ENCODE measurements at regions not wholly inside any gene's neighbourhood (a gene's known extent, or its start where the extent isn't known, plus 50 kb on each side); places are given as distances from the start of the nearest gene placed in this dataset.

- Histone ChIP-seq H3K36me3 (no peaks in the 10 kb centered on the region), H3K27me3 (no peaks in the 10 kb centered on the region), H3K4me3 (ENCODE audit: low read depth in 1 of 2, low read length in 1 of 2) (no peak overlapping the region), H3K4me1 (ENCODE audit: control insufficient read depth in 1 of 2, insufficient read depth in 1 of 2, low read depth in 1 of 2, low read length in 1 of 2) (no peaks in the 10 kb centered on the region), H3K27ac (no peak overlapping the region), H3K9me3 (no peaks in the 10 kb centered on the region)
- TF ChIP-seq CTCF (IDR thresholded peaks at IDR 0.05), result no peak
Measured at GRCh38 chr6:74073999-74074398, 378.0 kb downstream of the CD109 start.

GRCh38 chr6:74073429-74073828, 377.4 kb downstream of the CD109 start:
- Histone ChIP-seq H3K9me3 (no peaks in the 10 kb centered on the region), H3K4me1 (ENCODE audit: control insufficient read depth in 1 of 2, insufficient read depth in 1 of 2, low read depth in 1 of 2, low read length in 1 of 2) (no peaks in the 10 kb centered on the region), H3K4me3 (ENCODE audit: low read depth in 1 of 2, low read length in 1 of 2) (no peak overlapping the region), H3K36me3 (no peaks in the 10 kb centered on the region), H3K27ac (no peak overlapping the region), H3K27me3 (no peaks in the 10 kb centered on the region)
- TF ChIP-seq CTCF (IDR thresholded peaks at IDR 0.05), result no peak

GRCh38 chr6:74071214-74071613, 375.2 kb downstream of the CD109 start:
- H3K4me3 ChIP-seq (ENCODE audit: low read depth in 1 of 2, low read length in 1 of 2), result no peak overlapping the region
- TF ChIP-seq CTCF (IDR thresholded peaks at IDR 0.05), result no peak
- H3K27me3 ChIP-seq, result peaks cover 8% of the 10 kb centered on the region
- H3K36me3 ChIP-seq, result no peaks in the 10 kb centered on the region
- H3K4me1 ChIP-seq (ENCODE audit: control insufficient read depth in 1 of 2, insufficient read depth in 1 of 2, low read depth in 1 of 2, low read length in 1 of 2), result no peaks in the 10 kb centered on the region
- H3K9me3 ChIP-seq, result no peaks in the 10 kb centered on the region
- H3K27ac ChIP-seq, result no peak overlapping the region

- no peak for TF ChIP-seq CTCF (IDR thresholded peaks at IDR 0.05)
- Histone ChIP-seq H3K9me3 (no peaks in the 10 kb centered on the region), H3K27ac (no peak overlapping the region), H3K4me1 (ENCODE audit: control insufficient read depth in 1 of 2, insufficient read depth in 1 of 2, low read depth in 1 of 2, low read length in 1 of 2) (no peaks in the 10 kb centered on the region), H3K27me3 (peaks cover 12% of the 10 kb centered on the region), H3K36me3 (no peaks in the 10 kb centered on the region), H3K4me3 (ENCODE audit: low read depth in 1 of 2, low read length in 1 of 2) (no peak overlapping the region)
Measured at GRCh38 chr6:74070711-74071110, 374.7 kb downstream of the CD109 start.

GRCh38 chr6:74070091-74070490, 374.1 kb downstream of the CD109 start:
- H3K27me3 ChIP-seq, result peaks cover 15% of the 10 kb centered on the region
- H3K36me3 ChIP-seq, result no peaks in the 10 kb centered on the region
- no peak for TF ChIP-seq CTCF (IDR thresholded peaks at IDR 0.05)
- no peak overlapping the region for H3K4me3 ChIP-seq (ENCODE audit: low read depth in 1 of 2, low read length in 1 of 2)
- H3K27ac ChIP-seq, result no peak overlapping the region
- H3K9me3 ChIP-seq, result no peaks in the 10 kb centered on the region
- no peaks in the 10 kb centered on the region for H3K4me1 ChIP-seq (ENCODE audit: control insufficient read depth in 1 of 2, insufficient read depth in 1 of 2, low read depth in 1 of 2, low read length in 1 of 2)

- Histone ChIP-seq H3K4me3 (ENCODE audit: low read depth in 1 of 2, low read length in 1 of 2) (no peak overlapping the region), H3K27ac (no peak overlapping the region)
- no peak for TF ChIP-seq CTCF (IDR thresholded peaks at IDR 0.05)
Measured at GRCh38 chr6:74069089-74069581, 373.1 kb downstream of the CD109 start.

More at GRCh38 chr6:74069089-74069581, 373.1 kb downstream of the CD109 start:
- Histone ChIP-seq H3K27me3 (peaks cover 15% of the 10 kb centered on the region), H3K36me3 (no peaks in the 10 kb centered on the region), H3K4me1 (ENCODE audit: control insufficient read depth in 1 of 2, insufficient read depth in 1 of 2, low read depth in 1 of 2, low read length in 1 of 2) (no peaks in the 10 kb centered on the region), H3K9me3 (no peaks in the 10 kb centered on the region)
